Stimulated activated naive CD8-positive, alpha-beta T cell treated with anti-CD3 and anti-CD28 coated beads, Interleukin-15, Interleukin-2, amounts not matched to agents 100 ng/mL and 50 ng/mL, for 24 hours (primary cell): ENCODE measurements at regions not wholly inside any gene's neighbourhood (a gene's known extent, or its start where the extent isn't known, plus 50 kb on each side); places are given as distances from the start of the nearest gene placed in this dataset.

ENCODE experiments used
- H3K27ac Mint-ChIP-seq: one replicate; pipeline ENCODE4 v1.8.0; 2021; ENCODE audit warnings: mild to moderate bottlenecking, mixed read lengths
- H3K27me3 Mint-ChIP-seq: one replicate; pipeline ENCODE4 v1.8.0; 2021; ENCODE audit warnings: mixed read lengths
- H3K36me3 Mint-ChIP-seq: one replicate; pipeline ENCODE4 v1.8.0; 2021; ENCODE audit warnings: low read depth, mixed read lengths
- H3K4me1 Mint-ChIP-seq: one replicate; pipeline ENCODE4 v1.8.0; 2021; ENCODE audit warnings: low read depth, mixed read lengths
- H3K4me3 Mint-ChIP-seq: one replicate; pipeline ENCODE4 v1.8.0; 2021; ENCODE audit warnings: mild to moderate bottlenecking, mixed read lengths
- H3K9me3 Mint-ChIP-seq: one replicate; pipeline ENCODE4 v1.8.0; 2021; ENCODE audit warnings: mixed read lengths

GRCh38 chr2:239890206-239890746 lies 134.9 kb downstream of the NDUFA10 start:
- Mint-ChIP-seq H3K27me3 (peaks cover 13% of the 10 kb centered on the region), H3K36me3 (no peaks in the 10 kb centered on the region), H3K4me1 (no peaks in the 10 kb centered on the region), H3K27ac (no peak overlapping the region), H3K4me3 (no peak overlapping the region), H3K9me3 (peaks cover 8% of the 10 kb centered on the region)

GRCh38 chr2:239889641-239890121 lies 135.5 kb downstream of the NDUFA10 start:
- H3K9me3 Mint-ChIP-seq: peaks cover 11% of the 10 kb centered on the region
- peaks cover 2% of the 10 kb centered on the region for H3K36me3 Mint-ChIP-seq
- H3K4me3 Mint-ChIP-seq: no peak overlapping the region
- no peaks in the 10 kb centered on the region for H3K4me1 Mint-ChIP-seq
- peaks cover 10% of the 10 kb centered on the region for H3K27me3 Mint-ChIP-seq
- H3K27ac Mint-ChIP-seq: no peak overlapping the region

GRCh38 chr2:239887604-239888003 lies 137.5 kb downstream of the NDUFA10 start:
- no peaks in the 10 kb centered on the region for H3K4me1 Mint-ChIP-seq
- peaks cover 5% of the 10 kb centered on the region for H3K36me3 Mint-ChIP-seq
- H3K4me3 Mint-ChIP-seq: no peak overlapping the region
- peaks cover 5% of the 10 kb centered on the region for H3K27me3 Mint-ChIP-seq
- peaks cover 15% of the 10 kb centered on the region for H3K9me3 Mint-ChIP-seq
- H3K27ac Mint-ChIP-seq: no peak overlapping the region

- Mint-ChIP-seq H3K4me1 (peaks cover 4% of the 10 kb centered on the region), H3K9me3 (peaks cover 15% of the 10 kb centered on the region), H3K27ac (no peak overlapping the region), H3K4me3 (no peak overlapping the region), H3K27me3 (peaks cover 8% of the 10 kb centered on the region), H3K36me3 (peaks cover 5% of the 10 kb centered on the region)
Observed at GRCh38 chr2:239886781-239887180, 138.4 kb downstream of the NDUFA10 start.

GRCh38 chr2:239884875-239885274 lies 140.3 kb downstream of the NDUFA10 start:
- Mint-ChIP-seq H3K27me3 (peaks cover 16% of the 10 kb centered on the region), H3K4me3 (no peak overlapping the region), H3K9me3 (peaks cover 15% of the 10 kb centered on the region), H3K36me3 (peaks cover 5% of the 10 kb centered on the region), H3K4me1 (peaks cover 4% of the 10 kb centered on the region), H3K27ac (no peak overlapping the region)

GRCh38 chr2:239884051-239884405 lies 141.1 kb downstream of the NDUFA10 start:
- no peak overlapping the region for H3K4me3 Mint-ChIP-seq

GRCh38 chr2:239883326-239884050 lies 141.7 kb downstream of the NDUFA10 start:
- no peak overlapping the region for H3K4me3 Mint-ChIP-seq

More at GRCh38 chr2:239884051-239884405, 141.1 kb downstream of the NDUFA10 start:
- H3K27ac Mint-ChIP-seq: no peak overlapping the region
- H3K27me3 Mint-ChIP-seq: peaks cover 16% of the 10 kb centered on the region
- peaks cover 4% of the 10 kb centered on the region for H3K4me1 Mint-ChIP-seq
- H3K36me3 Mint-ChIP-seq: peaks cover 5% of the 10 kb centered on the region
- peaks cover 15% of the 10 kb centered on the region for H3K9me3 Mint-ChIP-seq

GRCh38 chr2:239882781-239883180 lies 142.4 kb downstream of the NDUFA10 start:
- H3K36me3 Mint-ChIP-seq: peaks cover 5% of the 10 kb centered on the region
- peaks cover 15% of the 10 kb centered on the region for H3K9me3 Mint-ChIP-seq
- H3K27me3 Mint-ChIP-seq: peaks cover 16% of the 10 kb centered on the region
- H3K27ac Mint-ChIP-seq: no peak overlapping the region
- no peak overlapping the region for H3K4me3 Mint-ChIP-seq
- peaks cover 4% of the 10 kb centered on the region for H3K4me1 Mint-ChIP-seq

More at GRCh38 chr2:239883326-239884050, 141.7 kb downstream of the NDUFA10 start:
- Mint-ChIP-seq H3K9me3 (peaks cover 15% of the 10 kb centered on the region), H3K27me3 (peaks cover 16% of the 10 kb centered on the region), H3K4me1 (peaks cover 4% of the 10 kb centered on the region), H3K36me3 (peaks cover 5% of the 10 kb centered on the region), H3K27ac (no peak overlapping the region)

- Mint-ChIP-seq H3K9me3 (peaks cover 15% of the 10 kb centered on the region), H3K4me1 (peaks cover 4% of the 10 kb centered on the region), H3K27me3 (peaks cover 16% of the 10 kb centered on the region), H3K4me3 (no peak overlapping the region), H3K27ac (no peak overlapping the region), H3K36me3 (peaks cover 5% of the 10 kb centered on the region)
Observed at GRCh38 chr2:239882331-239882732, 142.8 kb downstream of the NDUFA10 start.

- H3K27ac Mint-ChIP-seq: no peak overlapping the region
- peaks cover 17% of the 10 kb centered on the region for H3K27me3 Mint-ChIP-seq
- H3K4me1 Mint-ChIP-seq: peaks cover 4% of the 10 kb centered on the region
- H3K4me3 Mint-ChIP-seq: no peak overlapping the region
- peaks cover 5% of the 10 kb centered on the region for H3K36me3 Mint-ChIP-seq
- H3K9me3 Mint-ChIP-seq: peaks cover 12% of the 10 kb centered on the region
Observed at GRCh38 chr2:239881561-239882320, 143.4 kb downstream of the NDUFA10 start.

GRCh38 chr2:239881031-239881471 lies 144.1 kb downstream of the NDUFA10 start:
- Mint-ChIP-seq H3K36me3 (peaks cover 5% of the 10 kb centered on the region), H3K4me1 (peaks cover 4% of the 10 kb centered on the region), H3K27me3 (peaks cover 21% of the 10 kb centered on the region), H3K9me3 (peaks cover 6% of the 10 kb centered on the region), H3K4me3 (no peak overlapping the region), H3K27ac (no peak overlapping the region)

- peaks cover 6% of the 10 kb centered on the region for H3K9me3 Mint-ChIP-seq
- H3K27me3 Mint-ChIP-seq: peaks cover 21% of the 10 kb centered on the region
- peaks cover 5% of the 10 kb centered on the region for H3K36me3 Mint-ChIP-seq
- peaks cover 4% of the 10 kb centered on the region for H3K4me1 Mint-ChIP-seq
- H3K4me3 Mint-ChIP-seq: no peak overlapping the region
- no peak overlapping the region for H3K27ac Mint-ChIP-seq
Observed at GRCh38 chr2:239880396-239880795, 144.7 kb downstream of the NDUFA10 start.

GRCh38 chr2:239879423-239880084 lies 145.6 kb downstream of the NDUFA10 start:
- Mint-ChIP-seq H3K27me3 (peaks cover 18% of the 10 kb centered on the region), H3K27ac (no peak overlapping the region), H3K4me3 (no peak overlapping the region), H3K9me3 (peaks cover 3% of the 10 kb centered on the region), H3K36me3 (peaks cover 2% of the 10 kb centered on the region), H3K4me1 (peaks cover 4% of the 10 kb centered on the region)

GRCh38 chr2:239878686-239879085 lies 146.5 kb downstream of the NDUFA10 start:
- Mint-ChIP-seq H3K27ac (no peak overlapping the region), H3K36me3 (no peaks in the 10 kb centered on the region), H3K9me3 (no peaks in the 10 kb centered on the region), H3K4me1 (peaks cover 4% of the 10 kb centered on the region), H3K27me3 (peaks cover 20% of the 10 kb centered on the region), H3K4me3 (no peak overlapping the region)

GRCh38 chr2:239876948-239877289 lies 148.2 kb downstream of the NDUFA10 start:
- Mint-ChIP-seq H3K4me1 (peaks cover under 1% of the 10 kb centered on the region), H3K27ac (no peak overlapping the region), H3K4me3 (no peak overlapping the region), H3K9me3 (no peaks in the 10 kb centered on the region), H3K27me3 (peaks cover 17% of the 10 kb centered on the region), H3K36me3 (no peaks in the 10 kb centered on the region)
